ENCODE measurements at regions not wholly inside any gene's neighbourhood (a gene's known extent, or its start where the extent isn't known, plus 50 kb on each side); places are given as distances from the start of the nearest gene placed in this dataset.

DNA sequence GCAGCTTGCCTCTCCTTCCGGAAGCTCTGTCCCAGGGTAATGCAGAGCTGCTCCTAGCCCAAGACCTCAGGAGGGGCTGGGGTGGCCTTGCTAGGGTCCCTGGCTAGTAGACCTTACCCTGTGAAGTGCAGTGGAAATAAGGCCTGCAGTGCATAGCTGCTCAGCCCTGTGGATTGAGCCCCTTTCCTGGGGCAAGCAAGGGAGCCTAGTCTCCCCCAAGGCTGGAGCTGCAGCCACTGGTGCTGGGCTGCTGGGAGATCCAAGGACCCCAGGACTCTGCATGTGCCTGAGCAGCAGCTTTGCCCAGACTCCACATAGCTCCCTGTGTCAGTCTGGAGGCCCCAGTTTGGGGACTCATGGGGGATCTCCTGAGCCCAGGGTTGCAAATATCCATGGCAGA is 57.9 kb downstream of the FANCF start:
- Histone ChIP-seq H3K4me1 (no peaks in the 10 kb centered on the region), H3K27ac (no peak overlapping the region), H3K36me3 (no peaks in the 10 kb centered on the region), H3K27me3 (no peaks in the 10 kb centered on the region), H3K9me3 (peaks cover 0 to 7% (median 0%) of the 10 kb centered on the region in 12 donors), H3K4me3 (no peak overlapping the region)
- no peak for ATAC-seq
- no peak for DNase-seq
- no peak for TF ChIP-seq CTCF (IDR thresholded peaks at IDR 0.05)
- intact Hi-C loops (cut with DNase I), result no loop called here
- WGBS, 4 donors, result 85 to 98% (median 89%) methylated on average over 1 of the region's 1 CpG; no CpG with 5 or more reads in 1 of the 4 donors

- 44 to 64% (median 61%) methylated on average over 2 of the region's 2 CpGs for WGBS, 4 donors
- intact Hi-C loops (cut with DNase I), result no loop called here
- Histone ChIP-seq H3K27ac (no peak overlapping the region), H3K9me3 (peaks cover 0 to 7% (median 0%) of the 10 kb centered on the region in 12 donors), H3K4me1 (no peaks in the 10 kb centered on the region), H3K4me3 (no peak overlapping the region), H3K27me3 (no peaks in the 10 kb centered on the region), H3K36me3 (no peaks in the 10 kb centered on the region)
- ATAC-seq (no peak), DNase-seq (no peak)
- no peak for TF ChIP-seq POLR2A (IDR thresholded peaks at IDR 0.05)
Measured at GRCh38 chr11:22566293-22566692, 59.3 kb downstream of the FANCF start.

DNA sequence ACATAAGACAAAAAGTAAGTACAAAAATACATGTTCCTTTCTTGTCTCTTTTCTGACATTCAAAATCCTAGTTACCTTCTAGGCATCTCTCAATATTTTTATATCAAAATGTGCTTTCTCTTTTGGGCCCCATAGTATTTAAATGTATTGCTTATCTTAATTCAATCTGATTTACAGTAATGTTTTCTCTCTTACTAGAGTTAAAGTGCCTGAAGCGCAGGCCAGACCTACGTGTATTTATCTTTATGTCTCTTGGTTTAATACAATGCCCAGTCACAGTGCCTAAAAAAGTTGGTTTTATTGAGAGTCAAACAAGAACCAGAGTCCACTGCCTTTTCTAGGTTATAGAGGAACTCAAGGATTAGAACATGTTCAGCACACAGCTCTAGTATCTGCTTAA is 64.3 kb downstream of the FANCF start:
- Histone ChIP-seq H3K27ac (no peak overlapping the region), H3K4me3 (no peak overlapping the region), H3K4me1 (no peaks in the 10 kb centered on the region), H3K36me3 (no peaks in the 10 kb centered on the region), H3K27me3 (no peaks in the 10 kb centered on the region), H3K9me3 (peaks cover 0 to 7% (median 0%) of the 10 kb centered on the region in 12 donors)
- TF ChIP-seq POLR2A (IDR thresholded peaks at IDR 0.05) (no peak), CTCF (IDR thresholded peaks at IDR 0.05) (no peak)
- intact Hi-C loops (cut with DNase I), result no loop called here
- DNase-seq, result no peak
- 37 to 89% (median 82%) methylated on average over 2 of the region's 2 CpGs for WGBS, 4 donors
- ATAC-seq, result no peak

GRCh38 chr11:22559416-22559815 is 66.2 kb downstream of the FANCF start:
- ATAC-seq (no peak), DNase-seq (no peak)
- intact Hi-C loops (cut with DNase I), result no loop called here
- Histone ChIP-seq H3K36me3 (no peaks in the 10 kb centered on the region), H3K27ac (no peak overlapping the region), H3K9me3 (peaks cover 0 to 7% (median 0%) of the 10 kb centered on the region in 12 donors), H3K4me3 (peak overlapping the region in 1 of 12 donors; percentile 10), H3K4me1 (no peaks in the 10 kb centered on the region), H3K27me3 (no peaks in the 10 kb centered on the region)
- no peak for TF ChIP-seq POLR2A (IDR thresholded peaks at IDR 0.05)
- no peak for TF ChIP-seq CTCF (IDR thresholded peaks at IDR 0.05)
- 61 to 66% (median 65%) methylated on average over 2 of the region's 2 CpGs for WGBS, 4 donors

DNA sequence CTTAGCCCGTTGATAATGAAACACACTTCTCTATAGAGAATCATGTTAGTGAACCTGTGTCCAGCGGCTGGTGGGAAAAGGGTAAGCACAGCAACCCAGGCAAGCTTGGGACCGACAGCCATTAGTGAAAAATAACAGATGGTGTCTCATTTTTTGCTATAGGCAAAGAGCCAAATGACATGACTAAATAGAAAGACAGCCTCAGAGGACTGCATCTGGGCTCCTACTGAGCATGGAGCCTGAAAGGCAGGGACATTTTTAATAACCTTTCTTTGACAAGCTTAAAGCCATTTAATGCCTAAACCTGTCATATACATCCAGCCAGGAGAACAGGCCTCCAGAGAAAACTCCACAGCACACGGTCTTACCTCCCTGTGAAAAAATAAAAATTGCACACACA is 67.0 kb downstream of the FANCF start:
- no peak for TF ChIP-seq CTCF (IDR thresholded peaks at IDR 0.05)
- DNase-seq, result no peak
- H3K36me3 ChIP-seq, result no peaks in the 10 kb centered on the region
- no peak overlapping the region for H3K27ac ChIP-seq
- no peaks in the 10 kb centered on the region for H3K4me1 ChIP-seq
- peaks cover 0 to 4% (median 0%) of the 10 kb centered on the region in 12 donors for H3K9me3 ChIP-seq
- ATAC-seq, result peak in 1 of 4 donors; percentile 55
- intact Hi-C loops (cut with DNase I), result no loop called here
- peak overlapping the region in 1 of 12 donors; percentile 10 for H3K4me3 ChIP-seq
- WGBS, 4 donors, result 45 to 60% (median 50%) methylated on average over 4 of the region's 4 CpGs
- no peaks in the 10 kb centered on the region for H3K27me3 ChIP-seq
